Upper lobe of left lung (tissue), 6 donors: ENCODE measurements at regions not wholly inside any gene's neighbourhood (a gene's known extent, or its start where the extent isn't known, plus 50 kb on each side); places are given as distances from the start of the nearest gene placed in this dataset.

ENCODE experiments used
- ATAC-seq, 2 donors: fragments of 200-7000 bp; cut with Tn5 transposase; one replicate each; pipeline ENCODE4 v1.9.1; 2022; ENCODE audit warnings: mild to moderate bottlenecking in 2 of 2, moderate library complexity in 2 of 2; ENCODE audit not compliant: low FRiP score in 2 of 2
- DNase-seq, 2 donors: peaks; one replicate each; pipeline ENCODE4 v3.0.0-alpha.2; 2019 to 2020
- H3K27ac ChIP-seq, 4 donors: fragments of 200-600 bp; sonication (generic); one replicate each; pipeline ENCODE4 v1.5.1; 2016 to 2019
- H3K27me3 ChIP-seq, 4 donors: fragments of 200-600 bp; sonication (generic); one replicate each; pipeline ENCODE4 v1.5.1; 2017 to 2019
- H3K36me3 ChIP-seq, 4 donors: fragments of 200-600 bp; sonication (generic); one replicate each; pipeline ENCODE4 v1.5.1; 2016 to 2019
- H3K4me1 ChIP-seq, 4 donors: fragments of 200-600 bp; sonication (generic); one replicate each; pipeline ENCODE4 v1.5.1; 2018 to 2019
- H3K4me3 ChIP-seq, 4 donors: fragments of 200-600 bp; sonication (generic); one replicate each; pipeline ENCODE4 v1.5.1; 2017 to 2019; ENCODE audit warnings: mild to moderate bottlenecking in 2 of 4, moderate library complexity in 1 of 4
- H3K9me3 ChIP-seq, 4 donors: fragments of 200-600 bp; sonication (generic); one replicate each; pipeline ENCODE4 v1.5.1; 2018 to 2019
- EP300 ChIP-seq, 4 donors: sonication (generic); formaldehyde crosslinking; IDR thresholded peaks; one replicate each; pipeline ENCODE4 v1.5.1; 2017; ENCODE audit warnings: antibody characterized with exemption in 4 of 4, control low read depth in 2 of 4
- POLR2A ChIP-seq, 4 donors: fragments of 450-650 bp; IDR thresholded peaks; one replicate each; pipeline ENCODE4 v1.5.1; 2016 to 2017; ENCODE audit warnings: antibody characterized with exemption in 4 of 4, mild to moderate bottlenecking in 2 of 4
- POLR2AphosphoS5 ChIP-seq, 2 donors: sonication (generic); formaldehyde crosslinking; IDR thresholded peaks; one replicate each; pipeline ENCODE4 v1.5.1; 2017; ENCODE audit warnings: antibody characterized with exemption in 2 of 2
- WGBS, 2 donors: methylation state at CpG; one replicate each; pipeline ENCODE4 v1.1.5; 2017 to 2018; 5-methylcytosine and 5-hydroxymethylcytosine counted together
- TF ChIP-seq, protein P1 (sequence below), 6 experiments: fragments of 450-650 bp in 4 of 6; fragments of 200-600 bp in 2 of 6; sonication (generic) in 2 of 6; IDR thresholded peaks; one replicate each; pipeline ENCODE4 v1.5.1; 2016 to 2019; ENCODE audit warnings: antibody characterized with exemption in 6 of 6
- donor health status: DM: no; HTN: no; CAD: no; lungs with moderate emphysema.
- donor health status: DM: no; HTN: yes; CAD: no; lungs with severe emphysema.

DNA sequence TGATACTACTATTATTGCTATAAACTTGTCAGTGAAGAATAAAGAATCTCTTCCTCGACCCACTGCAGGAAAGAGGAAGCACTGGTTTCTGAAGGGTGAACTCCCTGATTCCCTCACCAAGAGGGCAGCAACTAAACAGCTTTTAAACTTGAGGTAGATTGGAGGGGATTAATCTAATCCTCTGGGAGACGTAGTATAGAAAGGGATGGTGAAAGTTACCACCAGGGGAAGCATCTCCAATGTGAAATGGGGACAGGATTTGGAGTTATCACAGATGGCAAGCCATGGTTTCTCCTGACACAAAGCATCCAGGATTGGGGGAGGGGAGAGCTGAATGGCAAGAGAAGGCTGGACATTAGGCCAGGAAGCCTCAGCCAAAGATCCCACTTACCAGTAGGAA is 62.7 kb upstream of the PTPN13 start:
- no peaks in the 10 kb centered on the region for H3K27me3 ChIP-seq
- TF ChIP-seq POLR2AphosphoS5 (IDR thresholded peaks at IDR 0.05) (no peak), EP300 (IDR thresholded peaks at IDR 0.05) (no peak), POLR2A (IDR thresholded peaks at IDR 0.05) (no peak)
- TF ChIP-seq, protein P1, sequence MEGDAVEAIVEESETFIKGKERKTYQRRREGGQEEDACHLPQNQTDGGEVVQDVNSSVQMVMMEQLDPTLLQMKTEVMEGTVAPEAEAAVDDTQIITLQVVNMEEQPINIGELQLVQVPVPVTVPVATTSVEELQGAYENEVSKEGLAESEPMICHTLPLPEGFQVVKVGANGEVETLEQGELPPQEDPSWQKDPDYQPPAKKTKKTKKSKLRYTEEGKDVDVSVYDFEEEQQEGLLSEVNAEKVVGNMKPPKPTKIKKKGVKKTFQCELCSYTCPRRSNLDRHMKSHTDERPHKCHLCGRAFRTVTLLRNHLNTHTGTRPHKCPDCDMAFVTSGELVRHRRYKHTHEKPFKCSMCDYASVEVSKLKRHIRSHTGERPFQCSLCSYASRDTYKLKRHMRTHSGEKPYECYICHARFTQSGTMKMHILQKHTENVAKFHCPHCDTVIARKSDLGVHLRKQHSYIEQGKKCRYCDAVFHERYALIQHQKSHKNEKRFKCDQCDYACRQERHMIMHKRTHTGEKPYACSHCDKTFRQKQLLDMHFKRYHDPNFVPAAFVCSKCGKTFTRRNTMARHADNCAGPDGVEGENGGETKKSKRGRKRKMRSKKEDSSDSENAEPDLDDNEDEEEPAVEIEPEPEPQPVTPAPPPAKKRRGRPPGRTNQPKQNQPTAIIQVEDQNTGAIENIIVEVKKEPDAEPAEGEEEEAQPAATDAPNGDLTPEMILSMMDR (IDR thresholded peaks at IDR 0.05), result no peak
- 69 to 71% methylated on average over 2 of the region's 2 CpGs for WGBS, 2 donors
- DNase-seq (no peak), ATAC-seq (no peak)
- no peaks in the 10 kb centered on the region for H3K36me3 ChIP-seq
- H3K9me3 ChIP-seq, result no peaks in the 10 kb centered on the region
- H3K27ac ChIP-seq, result no peak overlapping the region
- H3K4me3 ChIP-seq, result no peak overlapping the region
- peaks cover 0 to 9% (median 0%) of the 10 kb centered on the region in 4 donors for H3K4me1 ChIP-seq

DNA sequence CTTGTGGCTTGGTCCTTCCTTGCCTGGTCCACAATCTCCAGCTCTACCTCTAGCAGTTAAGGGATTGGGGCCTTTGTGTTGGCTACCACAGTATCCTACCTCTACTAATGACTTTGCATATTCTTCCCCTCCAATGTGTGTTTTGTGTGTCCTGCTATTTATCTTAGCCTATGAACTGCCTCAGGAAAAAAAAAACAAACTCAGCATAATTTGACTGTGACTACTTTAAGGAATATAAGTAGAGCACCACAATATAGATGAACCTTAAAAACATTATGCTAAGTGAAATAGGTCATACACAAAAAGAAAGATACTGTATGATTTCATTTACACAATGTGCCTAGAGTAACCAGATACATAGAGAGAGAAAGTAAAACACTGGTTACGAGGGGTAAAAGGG is 61.3 kb upstream of the PTPN13 start:
- peaks cover 0 to 9% (median 0%) of the 10 kb centered on the region in 4 donors for H3K4me1 ChIP-seq
- H3K27ac ChIP-seq, result no peak overlapping the region
- TF ChIP-seq POLR2AphosphoS5 (IDR thresholded peaks at IDR 0.05) (no peak), POLR2A (IDR thresholded peaks at IDR 0.05) (no peak), EP300 (IDR thresholded peaks at IDR 0.05) (no peak)
- TF ChIP-seq, protein P1 (IDR thresholded peaks at IDR 0.05), result no peak
- 84 to 89% methylated on average over 1 of the region's 1 CpG for WGBS, 2 donors
- ATAC-seq (no peak), DNase-seq (no peak)
- no peaks in the 10 kb centered on the region for H3K9me3 ChIP-seq
- no peaks in the 10 kb centered on the region for H3K36me3 ChIP-seq
- no peak overlapping the region for H3K4me3 ChIP-seq
- no peaks in the 10 kb centered on the region for H3K27me3 ChIP-seq

DNA sequence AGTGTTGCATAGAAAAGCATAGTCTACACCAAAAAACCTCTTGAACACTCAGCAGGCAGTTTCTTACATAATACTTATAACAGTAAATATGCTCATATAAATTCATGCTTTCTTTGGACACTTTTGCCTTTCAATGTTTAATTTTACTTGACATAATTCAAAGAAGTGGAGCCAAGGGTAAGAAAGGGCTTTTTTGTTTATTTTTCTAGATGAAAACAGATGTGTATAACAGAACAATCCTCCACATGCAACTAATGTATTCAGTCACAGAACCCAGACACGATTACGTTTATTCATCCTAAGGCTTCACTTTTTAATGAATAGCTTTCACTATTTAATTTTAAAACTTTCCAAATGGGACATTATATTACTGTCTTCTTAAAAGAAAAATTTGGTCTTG is 58.0 kb upstream of the PTPN13 start:
- no peak for ATAC-seq
- H3K27ac ChIP-seq, result no peak overlapping the region
- 41 to 65% methylated on average over 2 of the region's 2 CpGs for WGBS, 2 donors
- no peak for DNase-seq
- no peaks in the 10 kb centered on the region for H3K36me3 ChIP-seq
- no peak overlapping the region for H3K4me3 ChIP-seq
- no peaks in the 10 kb centered on the region for H3K27me3 ChIP-seq
- no peak for TF ChIP-seq EP300 (IDR thresholded peaks at IDR 0.05)
- TF ChIP-seq POLR2A (IDR thresholded peaks at IDR 0.05), result no peak
- no peak for TF ChIP-seq POLR2AphosphoS5 (IDR thresholded peaks at IDR 0.05)
- TF ChIP-seq, protein P1 (IDR thresholded peaks at IDR 0.05), result no peak
- no peaks in the 10 kb centered on the region for H3K4me1 ChIP-seq
- H3K9me3 ChIP-seq, result no peaks in the 10 kb centered on the region

DNA sequence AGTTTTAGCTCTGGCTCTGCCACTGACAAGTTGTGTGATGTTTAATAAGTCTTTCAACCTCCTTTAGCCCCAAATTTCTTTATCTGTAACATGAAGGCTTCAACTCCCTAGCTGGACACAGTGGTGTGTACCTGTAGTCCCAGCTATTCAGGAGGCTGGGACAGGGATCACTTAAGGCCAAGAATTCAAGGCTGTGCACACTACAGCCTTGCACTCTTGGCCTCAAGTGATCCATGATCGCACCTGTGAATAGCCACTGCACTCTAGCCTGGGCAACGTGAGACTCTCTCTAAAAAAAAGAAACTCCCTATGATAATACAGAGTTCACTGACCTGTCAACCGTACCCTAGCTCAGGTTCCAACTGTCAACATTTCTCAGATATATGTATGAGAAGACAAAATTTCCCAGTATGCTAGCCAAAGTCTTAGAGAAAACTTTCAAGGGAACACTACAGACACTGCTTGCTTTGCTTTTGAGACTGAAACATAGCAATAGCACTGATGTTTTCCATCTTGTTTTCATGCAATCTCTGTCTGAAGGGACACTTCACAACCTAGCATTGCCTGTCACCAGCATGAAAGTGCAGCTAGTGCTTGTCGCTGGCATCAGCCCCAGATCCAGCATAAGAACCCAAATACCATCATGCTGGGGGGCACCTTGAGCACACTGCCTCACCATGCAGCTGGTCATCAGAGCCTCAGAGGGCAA is 51.6 kb upstream of the PTPN13 start:
- H3K9me3 ChIP-seq, result no peaks in the 10 kb centered on the region
- H3K4me3 ChIP-seq, result no peak overlapping the region
- TF ChIP-seq POLR2A (IDR thresholded peaks at IDR 0.05), result no peak
- TF ChIP-seq, protein P1 (IDR thresholded peaks at IDR 0.05), result no peak
- TF ChIP-seq POLR2AphosphoS5 (IDR thresholded peaks at IDR 0.05), result no peak
- TF ChIP-seq EP300 (IDR thresholded peaks at IDR 0.05), result no peak
- no peaks in the 10 kb centered on the region for H3K36me3 ChIP-seq
- ATAC-seq, result peak in 1 of 2 donors; percentile 50
- no peaks in the 10 kb centered on the region for H3K27me3 ChIP-seq
- no peak for DNase-seq
- no peak overlapping the region for H3K27ac ChIP-seq
- WGBS, 2 donors, result 66 to 77% methylated on average over 4 of the region's 4 CpGs
- peaks cover 0 to 9% (median 0%) of the 10 kb centered on the region in 4 donors for H3K4me1 ChIP-seq

DNA sequence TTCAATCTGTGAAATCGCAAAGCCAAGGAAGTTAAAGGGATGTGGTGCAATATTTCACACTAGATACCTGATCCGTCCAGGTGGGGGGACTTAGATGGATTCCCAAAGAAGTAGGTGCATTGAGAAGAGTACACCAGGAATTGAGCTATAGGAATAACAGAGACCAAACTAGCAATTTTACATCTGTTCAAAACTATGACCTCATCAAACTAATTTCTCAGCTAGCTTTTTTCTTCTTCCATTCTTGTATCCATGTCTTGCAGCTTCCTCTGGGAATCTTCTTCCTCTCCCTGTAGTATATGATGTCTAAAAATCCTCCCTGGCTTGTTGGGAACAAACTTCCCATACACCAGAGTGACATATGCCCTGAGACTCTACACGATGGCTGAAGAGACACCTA is 51.0 kb upstream of the PTPN13 start:
- H3K4me1 ChIP-seq, result peaks cover 0 to 9% (median 0%) of the 10 kb centered on the region in 4 donors
- ATAC-seq (no peak), DNase-seq (no peak)
- 70 to 75% methylated on average over 3 of the region's 3 CpGs for WGBS, 2 donors
- H3K27ac ChIP-seq, result no peak overlapping the region
- H3K27me3 ChIP-seq, result no peaks in the 10 kb centered on the region
- TF ChIP-seq, protein P1 (IDR thresholded peaks at IDR 0.05), result no peak
- no peak for TF ChIP-seq EP300 (IDR thresholded peaks at IDR 0.05)
- TF ChIP-seq POLR2A (IDR thresholded peaks at IDR 0.05), result no peak
- no peak for TF ChIP-seq POLR2AphosphoS5 (IDR thresholded peaks at IDR 0.05)
- no peaks in the 10 kb centered on the region for H3K36me3 ChIP-seq
- H3K4me3 ChIP-seq, result no peak overlapping the region
- H3K9me3 ChIP-seq, result no peaks in the 10 kb centered on the region
